PC-3 (cell line): ENCODE measurements at regions not wholly inside any gene's neighbourhood (a gene's known extent, or its start where the extent isn't known, plus 50 kb on each side); places are given as distances from the start of the nearest gene placed in this dataset.

Experiments
- ATAC-seq: fragments of 200-7000 bp; cut with Tn5 transposase; 2 replicates; pipeline ENCODE4 v1.9.1; 2020; ENCODE audit warnings: mild to moderate bottlenecking, moderate library complexity
- BruUV-seq: library from RNA; stranded (reverse); fragments of 400-500 nt; replicated peaks from 2 replicates; lab custom pipeline; 2021; lab: Mats Ljungman, UMichigan
- CTCF ChIA-PET: fragments of 300-600 bp; sonication (Branson Sonifier 250); formaldehyde crosslinking; loops from one replicate; lab custom pipeline; 2022; ENCODE audit warnings: antibody characterized with exemption; lab: Charles Lee
- POLR2A ChIA-PET: fragments of 300-600 bp; sonication (Branson Sonifier 250); formaldehyde crosslinking; loops from one replicate; lab custom pipeline; 2022; ENCODE audit warnings: antibody characterized with exemption; ENCODE audit not compliant: unreplicated experiment; lab: Charles Lee
- DNase-seq: peaks from one replicate; pipeline ENCODE4 v3.0.0-alpha.2; 2015
- H2AFZ ChIP-seq: fragments of 300-600 bp; sonication (generic); 2 replicates; pipeline ENCODE4 v1.6.0; 2016; ENCODE audit warnings: antibody characterized with exemption, low read length
- H3F3A ChIP-seq: fragments of 300-600 bp; sonication (generic); one replicate; pipeline ENCODE4 v1.6.0; 2017; ENCODE audit warnings: antibody characterized with exemption, low read length, control low read depth, mild to moderate bottlenecking; ENCODE audit not compliant: unreplicated experiment
- H3K27ac ChIP-seq: fragments of 300-600 bp; sonication (generic); 2 replicates; pipeline ENCODE4 v1.5.1; 2016; ENCODE audit warnings: mild to moderate bottlenecking, low read length
- H3K27me3 ChIP-seq: fragments of 300-600 bp; sonication (generic); 2 replicates; pipeline ENCODE4 v1.6.1; 2016; ENCODE audit warnings: low read length, mixed read lengths
- H3K36me3 ChIP-seq: fragments of 300-600 bp; sonication (generic); 2 replicates; pipeline ENCODE4 v1.6.1; 2016; ENCODE audit warnings: low read depth, mixed run types, low read length, mixed read lengths
- H3K4me1 ChIP-seq: fragments of 300-600 bp; sonication (generic); 2 replicates; pipeline ENCODE4 v1.5.1; 2016; ENCODE audit warnings: low read length; ENCODE audit not compliant: insufficient read depth
- H3K4me2 ChIP-seq: fragments of 300-600 bp; sonication (generic); 2 replicates; pipeline ENCODE4 v1.6.0; 2016; ENCODE audit warnings: low read length
- H3K4me3 ChIP-seq: fragments of 300-600 bp; sonication (generic); 2 replicates; pipeline ENCODE4 v1.5.1; 2016; ENCODE audit warnings: mild to moderate bottlenecking, low read length, mixed read lengths
- H3K79me2 ChIP-seq: fragments of 300-600 bp; sonication (generic); 2 replicates; pipeline ENCODE4 v1.6.1; 2017; ENCODE audit warnings: low read length, mixed read lengths
- H3K9ac ChIP-seq: fragments of 300-600 bp; sonication (generic); 2 replicates; pipeline ENCODE4 v1.6.0; 2016; ENCODE audit warnings: mild to moderate bottlenecking, low read length
- H3K9me2 ChIP-seq: fragments of 300-600 bp; sonication (generic); replicated peaks from 2 replicates; pipeline ENCODE4 v1.6.1; 2016; ENCODE audit warnings: mixed run types, low read length, mixed read lengths
- H3K9me3 ChIP-seq: fragments of 300-600 bp; sonication (generic); 2 replicates; pipeline ENCODE4 v1.6.1; 2016; ENCODE audit warnings: low read length, mixed read lengths
- H4K20me1 ChIP-seq: fragments of 300-600 bp; sonication (generic); 2 replicates; pipeline ENCODE4 v1.6.1; 2016; ENCODE audit warnings: low read length, mixed read lengths
- EZH2 ChIP-seq: fragments of 300-600 bp; sonication (generic); IDR thresholded peaks from one replicate; pipeline ENCODE4 v1.6.1; 2017; ENCODE audit warnings: antibody characterized with exemption, mild to moderate bottlenecking, low read length; ENCODE audit not compliant: unreplicated experiment
- EZH2phosphoT487 ChIP-seq: fragments of 300-600 bp; sonication (generic); IDR thresholded peaks from 2 replicates; pipeline ENCODE4 v1.6.1; 2018; ENCODE audit warnings: mild to moderate bottlenecking, antibody characterized with exemption, low read length, borderline replicate concordance
- intact Hi-C: fragments of 100-400 bp; cut with micrococcal nuclease; formaldehyde crosslinking; loops from 2 replicates; pipeline ENCODE4 v1.9.0; 2023
- TF ChIP-seq, protein P1 (sequence below): fragments of 300-600 bp; sonication (generic); conservative IDR thresholded peaks from 2 replicates; pipeline ENCODE4 v1.5.1; 2017; ENCODE audit warnings: antibody characterized with exemption, low read depth, mild to moderate bottlenecking, low read length

DNA sequence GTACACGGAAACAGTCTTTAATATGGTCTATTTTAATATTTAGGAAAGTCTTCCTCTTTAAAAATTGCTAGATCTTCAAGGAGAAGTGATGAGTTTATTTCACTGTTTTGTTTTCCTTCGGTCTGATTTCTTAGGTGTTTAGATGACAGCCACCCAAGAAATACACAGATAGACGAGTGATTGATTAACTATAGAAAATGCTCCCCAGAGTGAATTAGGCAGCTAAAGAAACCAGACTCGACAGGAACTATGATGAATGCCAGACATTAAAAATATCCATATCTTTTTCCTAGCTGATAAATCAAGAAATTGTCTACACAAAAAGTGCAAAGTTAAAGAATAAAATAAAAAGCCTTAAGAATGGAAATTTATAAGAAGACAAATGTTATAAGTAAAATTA, 888.7 kb upstream of the CNTNAP5 start:
- Histone ChIP-seq H3K27me3 (no peaks in the 10 kb centered on the region), H3K36me3 (no peaks in the 10 kb centered on the region), H3K4me3 (no peak overlapping the region), H3K4me2 (no peak overlapping the region), H3K79me2 (no peaks in the 10 kb centered on the region), H3K27ac (no peak overlapping the region), H4K20me1 (no peaks in the 10 kb centered on the region), H3K4me1 (no peaks in the 10 kb centered on the region), H3K9me2 (no peaks in the 10 kb centered on the region), H3K9ac (no peak overlapping the region), H2AFZ (no peak overlapping the region), H3K9me3 (no peaks in the 10 kb centered on the region), H3F3A (no peaks in the 10 kb centered on the region)
- TF ChIP-seq EZH2phosphoT487 (no peak), EZH2 (no peak)
- TF ChIP-seq, protein P1, sequence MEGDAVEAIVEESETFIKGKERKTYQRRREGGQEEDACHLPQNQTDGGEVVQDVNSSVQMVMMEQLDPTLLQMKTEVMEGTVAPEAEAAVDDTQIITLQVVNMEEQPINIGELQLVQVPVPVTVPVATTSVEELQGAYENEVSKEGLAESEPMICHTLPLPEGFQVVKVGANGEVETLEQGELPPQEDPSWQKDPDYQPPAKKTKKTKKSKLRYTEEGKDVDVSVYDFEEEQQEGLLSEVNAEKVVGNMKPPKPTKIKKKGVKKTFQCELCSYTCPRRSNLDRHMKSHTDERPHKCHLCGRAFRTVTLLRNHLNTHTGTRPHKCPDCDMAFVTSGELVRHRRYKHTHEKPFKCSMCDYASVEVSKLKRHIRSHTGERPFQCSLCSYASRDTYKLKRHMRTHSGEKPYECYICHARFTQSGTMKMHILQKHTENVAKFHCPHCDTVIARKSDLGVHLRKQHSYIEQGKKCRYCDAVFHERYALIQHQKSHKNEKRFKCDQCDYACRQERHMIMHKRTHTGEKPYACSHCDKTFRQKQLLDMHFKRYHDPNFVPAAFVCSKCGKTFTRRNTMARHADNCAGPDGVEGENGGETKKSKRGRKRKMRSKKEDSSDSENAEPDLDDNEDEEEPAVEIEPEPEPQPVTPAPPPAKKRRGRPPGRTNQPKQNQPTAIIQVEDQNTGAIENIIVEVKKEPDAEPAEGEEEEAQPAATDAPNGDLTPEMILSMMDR: no peak
- DNase-seq: no peak
- intact Hi-C loops: no loop called here
- ChIA-PET CTCF (no interaction called here), POLR2A (no interaction called here)
- ATAC-seq: no peak
- no TSS peak for BruUV-seq

DNA sequence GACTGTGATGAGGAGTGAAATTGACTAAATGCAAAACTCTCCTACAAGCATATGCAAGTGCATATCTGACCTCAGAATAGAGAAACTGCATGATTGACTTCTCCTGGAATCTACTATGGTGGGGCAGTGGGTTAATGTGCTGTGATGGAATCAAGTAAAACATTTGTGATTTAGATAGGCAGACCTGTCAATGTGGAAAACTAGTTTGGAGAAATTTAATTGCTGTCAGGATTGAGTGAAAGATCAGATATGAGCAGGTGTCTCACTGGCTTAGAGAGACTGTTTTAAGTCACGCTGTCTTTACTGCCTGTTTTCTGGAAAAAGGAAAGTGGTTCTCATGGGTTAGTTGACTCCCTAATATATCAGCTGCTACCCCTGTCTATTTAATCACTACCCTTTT, 881.0 kb upstream of the CNTNAP5 start:
- Histone ChIP-seq H3F3A (no peaks in the 10 kb centered on the region), H2AFZ (no peak overlapping the region), H3K36me3 (no peaks in the 10 kb centered on the region), H3K9ac (no peak overlapping the region), H4K20me1 (no peaks in the 10 kb centered on the region), H3K79me2 (no peaks in the 10 kb centered on the region), H3K4me1 (no peaks in the 10 kb centered on the region), H3K4me3 (no peak overlapping the region), H3K27me3 (no peaks in the 10 kb centered on the region), H3K4me2 (no peak overlapping the region), H3K27ac (no peak overlapping the region), H3K9me3 (no peaks in the 10 kb centered on the region), H3K9me2 (no peaks in the 10 kb centered on the region)
- no peak for DNase-seq
- ChIA-PET POLR2A (no interaction called here), CTCF (no interaction called here)
- intact Hi-C loops: no loop called here
- BruUV-seq: no TSS peak
- no peak for ATAC-seq
- TF ChIP-seq, protein P1: no peak
- no peak for TF ChIP-seq EZH2phosphoT487
- TF ChIP-seq EZH2: no peak

GRCh38 chr2:123153041-123153440, 872.0 kb upstream of the CNTNAP5 start:
- H2AFZ ChIP-seq: no peak overlapping the region
- no peaks in the 10 kb centered on the region for H4K20me1 ChIP-seq
- DNase-seq (peak; percentile 63), ATAC-seq (peak; percentile 98)
- H3K4me3 ChIP-seq: no peak overlapping the region
- intact Hi-C loops: loop anchor here (10.0 kb wide), 1 partner anchor 188 kb away; no protein-coding TSS in a partner anchor
- H3F3A ChIP-seq: no peaks in the 10 kb centered on the region
- no peak overlapping the region for H3K4me2 ChIP-seq
- ChIA-PET CTCF (no interaction called here), POLR2A (no interaction called here)
- no peaks in the 10 kb centered on the region for H3K36me3 ChIP-seq
- no TSS peak for BruUV-seq
- no peaks in the 10 kb centered on the region for H3K9me3 ChIP-seq
- H3K9ac ChIP-seq: no peak overlapping the region
- H3K27me3 ChIP-seq: no peaks in the 10 kb centered on the region
- no peaks in the 10 kb centered on the region for H3K79me2 ChIP-seq
- H3K27ac ChIP-seq: peak overlapping the region; percentile 66
- TF ChIP-seq EZH2: no peak
- TF ChIP-seq, protein P1: no peak
- no peak for TF ChIP-seq EZH2phosphoT487
- no peaks in the 10 kb centered on the region for H3K4me1 ChIP-seq
- H3K9me2 ChIP-seq: no peaks in the 10 kb centered on the region
